ENCODE measurements at regions not wholly inside any gene's neighbourhood (a gene's known extent, or its start where the extent isn't known, plus 50 kb on each side); places are given as distances from the start of the nearest gene placed in this dataset.

- TF ChIP-seq POLR2A (IDR thresholded peaks at IDR 0.05), result no peak
- TF ChIP-seq, protein P1, sequence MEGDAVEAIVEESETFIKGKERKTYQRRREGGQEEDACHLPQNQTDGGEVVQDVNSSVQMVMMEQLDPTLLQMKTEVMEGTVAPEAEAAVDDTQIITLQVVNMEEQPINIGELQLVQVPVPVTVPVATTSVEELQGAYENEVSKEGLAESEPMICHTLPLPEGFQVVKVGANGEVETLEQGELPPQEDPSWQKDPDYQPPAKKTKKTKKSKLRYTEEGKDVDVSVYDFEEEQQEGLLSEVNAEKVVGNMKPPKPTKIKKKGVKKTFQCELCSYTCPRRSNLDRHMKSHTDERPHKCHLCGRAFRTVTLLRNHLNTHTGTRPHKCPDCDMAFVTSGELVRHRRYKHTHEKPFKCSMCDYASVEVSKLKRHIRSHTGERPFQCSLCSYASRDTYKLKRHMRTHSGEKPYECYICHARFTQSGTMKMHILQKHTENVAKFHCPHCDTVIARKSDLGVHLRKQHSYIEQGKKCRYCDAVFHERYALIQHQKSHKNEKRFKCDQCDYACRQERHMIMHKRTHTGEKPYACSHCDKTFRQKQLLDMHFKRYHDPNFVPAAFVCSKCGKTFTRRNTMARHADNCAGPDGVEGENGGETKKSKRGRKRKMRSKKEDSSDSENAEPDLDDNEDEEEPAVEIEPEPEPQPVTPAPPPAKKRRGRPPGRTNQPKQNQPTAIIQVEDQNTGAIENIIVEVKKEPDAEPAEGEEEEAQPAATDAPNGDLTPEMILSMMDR (IDR thresholded peaks at IDR 0.05), result no peak
These were observed 68.1 kb downstream of the ACTL7B start for GRCh38 chr9:108787690-108788048.
